ENCODE measurements at regions not wholly inside any gene's neighbourhood (a gene's known extent, or its start where the extent isn't known, plus 50 kb on each side); places are given as distances from the start of the nearest gene placed in this dataset.

DNA sequence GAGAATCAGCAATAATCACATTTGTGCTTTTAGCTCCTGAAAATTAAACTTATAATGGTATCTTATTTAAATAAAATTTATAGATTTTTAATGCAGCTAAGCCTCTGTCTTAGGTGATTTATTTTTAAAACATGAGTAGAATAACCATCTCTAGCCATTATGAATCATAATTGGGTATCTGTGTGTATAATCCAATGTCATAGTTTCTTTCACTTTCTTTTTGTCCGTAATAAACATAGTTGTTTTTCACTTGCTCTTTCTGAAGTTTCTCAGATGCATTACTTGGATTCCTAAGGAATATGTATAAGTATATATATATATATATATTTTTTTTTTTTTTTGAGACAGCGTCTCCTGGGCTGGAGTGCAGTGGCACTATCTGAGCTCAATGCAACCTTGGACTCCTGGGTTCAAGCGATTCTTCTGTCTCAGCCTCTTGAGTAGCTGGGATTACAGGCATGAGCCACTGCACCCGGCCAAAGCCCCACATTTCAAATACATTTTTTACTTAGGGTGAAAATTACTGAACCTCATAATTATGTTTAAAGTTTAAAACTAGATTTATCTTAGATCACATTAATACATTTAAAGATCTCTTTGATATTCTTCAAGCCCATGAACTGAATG is 377.1 kb downstream of the PRDM9 start:
- Histone ChIP-seq H3K4me2 (ENCODE audit: low read length) (no peak overlapping the region), H2AFZ (ENCODE audit: low read length) (no peak overlapping the region), H3K27ac (ENCODE audit: low read depth, low read length, poor library complexity, severe bottlenecking) (no peak overlapping the region), H3K36me3 (ENCODE audit: insufficient read depth, low read length) (no peaks in the 10 kb centered on the region), H3K4me3 (ENCODE audit: low read depth, low read length, poor library complexity, severe bottlenecking) (no peak overlapping the region), H3K4me1 (ENCODE audit: insufficient read depth, low read length, poor library complexity, severe bottlenecking) (no peaks in the 10 kb centered on the region), H3K79me2 (ENCODE audit: insufficient read depth, low read depth, low read length) (no peaks in the 10 kb centered on the region), H3K9me3 (ENCODE audit: low read length) (no peaks in the 10 kb centered on the region), H3K9me2 (ENCODE audit: insufficient read depth, low read length) (no peaks in the 10 kb centered on the region), H4K20me1 (ENCODE audit: insufficient read depth, low read length) (no peaks in the 10 kb centered on the region)
- ChIA-PET POLR2A (no interaction called here), CTCF (ENCODE audit: unreplicated experiment) (no interaction called here)
- TF ChIP-seq CTCF (conservative IDR thresholded peaks at IDR 0.05; ENCODE audit: low read length), result no peak
- no peak for TF ChIP-seq EZH2phosphoT487 (IDR thresholded peaks at IDR 0.05; ENCODE audit: borderline replicate concordance, low read depth, low read length)
- intact Hi-C loops (cut with micrococcal nuclease; ENCODE audit: unreplicated experiment), result no loop called here
- DNase-seq (ENCODE audit: low spot score), result no peak
- BruUV-seq (replicated peaks), result no TSS peak

- ChIA-PET POLR2A (no interaction called here), CTCF (ENCODE audit: unreplicated experiment) (no interaction called here)
- peaks cover 20% of the 10 kb centered on the region; the same call in 1 of the 2 replicates for H3K9me3 ChIP-seq (ENCODE audit: low read length)
- intact Hi-C loops (cut with micrococcal nuclease; ENCODE audit: unreplicated experiment), result no loop called here
- H3K4me1 ChIP-seq (ENCODE audit: insufficient read depth, low read length, poor library complexity, severe bottlenecking), result no peaks in the 10 kb centered on the region
- H3K79me2 ChIP-seq (ENCODE audit: insufficient read depth, low read depth, low read length), result no peaks in the 10 kb centered on the region
- H3K4me2 ChIP-seq (ENCODE audit: low read length), result no peak overlapping the region
- H3K4me3 ChIP-seq (ENCODE audit: low read depth, low read length, poor library complexity, severe bottlenecking), result no peak overlapping the region
- H3K9me2 ChIP-seq (ENCODE audit: insufficient read depth, low read length), result no peaks in the 10 kb centered on the region
- no TSS peak for BruUV-seq (replicated peaks)
- H2AFZ ChIP-seq (ENCODE audit: low read length), result no peak overlapping the region
- H4K20me1 ChIP-seq (ENCODE audit: insufficient read depth, low read length), result no peaks in the 10 kb centered on the region
- TF ChIP-seq CTCF (conservative IDR thresholded peaks at IDR 0.05; ENCODE audit: low read length) (no peak), EZH2phosphoT487 (IDR thresholded peaks at IDR 0.05; ENCODE audit: borderline replicate concordance, low read depth, low read length) (no peak)
- H3K36me3 ChIP-seq (ENCODE audit: insufficient read depth, low read length), result no peaks in the 10 kb centered on the region
- DNase-seq (ENCODE audit: low spot score), result no peak
- no peak overlapping the region for H3K27ac ChIP-seq (ENCODE audit: low read depth, low read length, poor library complexity, severe bottlenecking)
Measured at GRCh38 chr5:23893561-23893960, 386.2 kb downstream of the PRDM9 start.

DNA sequence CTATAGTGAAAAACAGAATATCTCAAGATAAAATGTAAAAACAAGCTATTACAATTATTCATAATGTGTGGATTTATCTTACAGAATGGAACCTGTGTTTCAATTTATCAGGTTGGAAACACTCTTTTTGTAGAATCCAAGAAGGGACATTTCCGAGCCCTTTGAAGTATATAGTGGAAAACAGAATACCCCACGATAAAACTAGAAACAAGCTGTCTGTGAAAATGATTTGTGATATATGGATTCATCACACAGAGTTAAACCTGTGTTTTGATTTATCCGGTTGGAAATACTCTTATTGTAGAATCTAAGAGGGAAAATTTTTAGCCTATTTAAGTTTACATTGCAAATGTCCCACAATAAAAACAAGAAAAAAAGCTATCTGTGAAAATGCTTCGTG is 388.2 kb downstream of the PRDM9 start:
- Histone ChIP-seq H3K9me2 (ENCODE audit: insufficient read depth, low read length) (no peaks in the 10 kb centered on the region), H2AFZ (ENCODE audit: low read length) (no peak overlapping the region), H3K9me3 (ENCODE audit: low read length) (peaks cover 20% of the 10 kb centered on the region; the same call in 1 of the 2 replicates), H3K79me2 (ENCODE audit: insufficient read depth, low read depth, low read length) (no peaks in the 10 kb centered on the region), H3K27ac (ENCODE audit: low read depth, low read length, poor library complexity, severe bottlenecking) (no peak overlapping the region), H3K36me3 (ENCODE audit: insufficient read depth, low read length) (no peaks in the 10 kb centered on the region), H3K4me1 (ENCODE audit: insufficient read depth, low read length, poor library complexity, severe bottlenecking) (no peaks in the 10 kb centered on the region), H3K4me3 (ENCODE audit: low read depth, low read length, poor library complexity, severe bottlenecking) (no peak overlapping the region), H4K20me1 (ENCODE audit: insufficient read depth, low read length) (no peaks in the 10 kb centered on the region), H3K4me2 (ENCODE audit: low read length) (no peak overlapping the region)
- intact Hi-C loops (cut with micrococcal nuclease; ENCODE audit: unreplicated experiment), result no loop called here
- POLR2A ChIA-PET, result no interaction called here
- no peak for DNase-seq (ENCODE audit: low spot score)
- TF ChIP-seq CTCF (conservative IDR thresholded peaks at IDR 0.05; ENCODE audit: low read length), result no peak
- no peak for TF ChIP-seq EZH2phosphoT487 (IDR thresholded peaks at IDR 0.05; ENCODE audit: borderline replicate concordance, low read depth, low read length)
- CTCF ChIA-PET (ENCODE audit: unreplicated experiment), result no interaction called here
- no TSS peak for BruUV-seq (replicated peaks)

All from OCI-LY7 (cell line).